SJSA1 (cell line): ENCODE measurements at regions not wholly inside any gene's neighbourhood (a gene's known extent, or its start where the extent isn't known, plus 50 kb on each side); places are given as distances from the start of the nearest gene placed in this dataset.

Source experiments
- DNase-seq, 2 experiments: peaks; one replicate each; pipeline ENCODE4 v3.0.0-alpha.2; 2015 to 2020; ENCODE audit warnings: low spot score in 2 of 2, low read depth in 1 of 2
- H3K27ac ChIP-seq: fragments of 250-450 bp; sonication (Bioruptor Pico); 2 replicates; pipeline ENCODE4 v1.5.1; 2020; ENCODE audit warnings: mild to moderate bottlenecking, moderate library complexity
- H3K27me3 ChIP-seq: fragments of 250-450 bp; sonication (Bioruptor Pico); replicated peaks from 2 replicates; pipeline ENCODE4 v1.5.1; 2020; ENCODE audit warnings: mild to moderate bottlenecking, moderate library complexity
- H3K36me3 ChIP-seq: fragments of 250-450 bp; sonication (Bioruptor Pico); 2 replicates; pipeline ENCODE4 v1.5.1; 2020; ENCODE audit warnings: mild to moderate bottlenecking
- H3K4me1 ChIP-seq: fragments of 250-450 bp; sonication (Bioruptor Pico); replicated peaks from 2 replicates; pipeline ENCODE4 v1.6.1; 2021; ENCODE audit warnings: mild to moderate bottlenecking
- H3K4me3 ChIP-seq: fragments of 250-450 bp; sonication (Bioruptor Pico); 2 replicates; pipeline ENCODE4 v1.5.1; 2020; ENCODE audit warnings: mild to moderate bottlenecking
- H3K9me3 ChIP-seq: fragments of 250-450 bp; sonication (Bioruptor Pico); replicated peaks from 2 replicates; pipeline ENCODE4 v1.5.1; 2020; ENCODE audit warnings: mild to moderate bottlenecking

- H3K9me3 ChIP-seq: no peaks in the 10 kb centered on the region
- peak in 1 of 2 experiments; percentile 28 for DNase-seq
- H3K36me3 ChIP-seq: no peaks in the 10 kb centered on the region
- H3K27me3 ChIP-seq: no peaks in the 10 kb centered on the region
- H3K4me1 ChIP-seq: peaks cover 34% of the 10 kb centered on the region
- peak overlapping the region; percentile 69; the same call in 1 of the 2 replicates for H3K27ac ChIP-seq
- H3K4me3 ChIP-seq: no peak overlapping the region
These were observed 113.9 kb upstream of the ZNF217 start for GRCh38 chr20:53707371-53708055.

GRCh38 chr20:53706466-53707370, 113.1 kb upstream of the ZNF217 start:
- peak in 1 of 2 experiments; percentile 65 for DNase-seq

GRCh38 chr20:53706008-53706465, 112.4 kb upstream of the ZNF217 start:
- DNase-seq: peak in 1 of 2 experiments; percentile 66
- Histone ChIP-seq H3K27ac (peak overlapping the region; percentile 69), H3K9me3 (no peaks in the 10 kb centered on the region), H3K36me3 (no peaks in the 10 kb centered on the region), H3K4me3 (no peak overlapping the region), H3K4me1 (peaks cover 34% of the 10 kb centered on the region), H3K27me3 (no peaks in the 10 kb centered on the region)

More at GRCh38 chr20:53706466-53707370, 113.1 kb upstream of the ZNF217 start:
- H3K27ac ChIP-seq: peak overlapping the region; percentile 69
- peaks cover 34% of the 10 kb centered on the region for H3K4me1 ChIP-seq
- H3K36me3 ChIP-seq: no peaks in the 10 kb centered on the region
- H3K27me3 ChIP-seq: no peaks in the 10 kb centered on the region
- no peaks in the 10 kb centered on the region for H3K9me3 ChIP-seq
- H3K4me3 ChIP-seq: no peak overlapping the region

- Histone ChIP-seq H3K27ac (no peak overlapping the region), H3K36me3 (no peaks in the 10 kb centered on the region), H3K9me3 (no peaks in the 10 kb centered on the region), H3K4me1 (peaks cover 22% of the 10 kb centered on the region), H3K27me3 (no peaks in the 10 kb centered on the region), H3K4me3 (no peak overlapping the region)
- no peak for DNase-seq
These were observed 109.0 kb upstream of the ZNF217 start for GRCh38 chr20:53702617-53703016.

- no peaks in the 10 kb centered on the region for H3K27me3 ChIP-seq
- H3K4me1 ChIP-seq: no peaks in the 10 kb centered on the region
- H3K9me3 ChIP-seq: no peaks in the 10 kb centered on the region
- H3K36me3 ChIP-seq: no peaks in the 10 kb centered on the region
- no peak overlapping the region for H3K27ac ChIP-seq
- H3K4me3 ChIP-seq: no peak overlapping the region
- DNase-seq: no peak
These were observed 106.3 kb upstream of the ZNF217 start for GRCh38 chr20:53699906-53700305.

- no peak for DNase-seq
- no peak overlapping the region for H3K4me3 ChIP-seq
- no peaks in the 10 kb centered on the region for H3K27me3 ChIP-seq
- no peaks in the 10 kb centered on the region for H3K4me1 ChIP-seq
- no peaks in the 10 kb centered on the region for H3K36me3 ChIP-seq
- no peak overlapping the region for H3K27ac ChIP-seq
- H3K9me3 ChIP-seq: no peaks in the 10 kb centered on the region
These were observed 105.5 kb upstream of the ZNF217 start for GRCh38 chr20:53699085-53699674.

GRCh38 chr20:53698371-53698978, 104.8 kb upstream of the ZNF217 start:
- Histone ChIP-seq H3K4me3 (no peak overlapping the region), H3K27me3 (no peaks in the 10 kb centered on the region), H3K36me3 (no peaks in the 10 kb centered on the region), H3K9me3 (no peaks in the 10 kb centered on the region), H3K27ac (no peak overlapping the region), H3K4me1 (no peaks in the 10 kb centered on the region)
- DNase-seq: no peak

GRCh38 chr20:53695797-53696527, 102.3 kb upstream of the ZNF217 start:
- no peaks in the 10 kb centered on the region for H3K9me3 ChIP-seq
- no peak for DNase-seq
- H3K4me1 ChIP-seq: no peaks in the 10 kb centered on the region
- H3K36me3 ChIP-seq: no peaks in the 10 kb centered on the region
- no peak overlapping the region for H3K4me3 ChIP-seq
- no peaks in the 10 kb centered on the region for H3K27me3 ChIP-seq
- H3K27ac ChIP-seq: no peak overlapping the region

- H3K4me1 ChIP-seq: no peaks in the 10 kb centered on the region
- H3K27ac ChIP-seq: no peak overlapping the region
- H3K27me3 ChIP-seq: no peaks in the 10 kb centered on the region
- H3K36me3 ChIP-seq: no peaks in the 10 kb centered on the region
- H3K9me3 ChIP-seq: no peaks in the 10 kb centered on the region
- no peak for DNase-seq
- H3K4me3 ChIP-seq: no peak overlapping the region
These were observed 99.7 kb upstream of the ZNF217 start for GRCh38 chr20:53693262-53693871.

GRCh38 chr20:53692465-53693067, 98.9 kb upstream of the ZNF217 start:
- H3K4me1 ChIP-seq: no peaks in the 10 kb centered on the region
- no peaks in the 10 kb centered on the region for H3K36me3 ChIP-seq
- no peak overlapping the region for H3K4me3 ChIP-seq
- no peaks in the 10 kb centered on the region for H3K9me3 ChIP-seq
- no peaks in the 10 kb centered on the region for H3K27me3 ChIP-seq
- DNase-seq: no peak
- no peak overlapping the region for H3K27ac ChIP-seq

GRCh38 chr20:53691811-53692192, 98.2 kb upstream of the ZNF217 start:
- no peak overlapping the region for H3K4me3 ChIP-seq
- no peaks in the 10 kb centered on the region for H3K27me3 ChIP-seq
- H3K27ac ChIP-seq: no peak overlapping the region
- DNase-seq: no peak
- no peaks in the 10 kb centered on the region for H3K4me1 ChIP-seq
- no peaks in the 10 kb centered on the region for H3K36me3 ChIP-seq
- no peaks in the 10 kb centered on the region for H3K9me3 ChIP-seq

- Histone ChIP-seq H3K27ac (no peak overlapping the region), H3K4me3 (no peak overlapping the region), H3K36me3 (no peaks in the 10 kb centered on the region), H3K4me1 (no peaks in the 10 kb centered on the region), H3K9me3 (no peaks in the 10 kb centered on the region), H3K27me3 (no peaks in the 10 kb centered on the region)
- DNase-seq: no peak
These were observed 97.6 kb upstream of the ZNF217 start for GRCh38 chr20:53691060-53691810.
